PFSK-1 (cell line): ENCODE measurements at regions not wholly inside any gene's neighbourhood (a gene's known extent, or its start where the extent isn't known, plus 50 kb on each side); places are given as distances from the start of the nearest gene placed in this dataset.

ENCODE experiments used
- FOXP2 ChIP-seq: optimal IDR thresholded peaks from 2 replicates; pipeline ENCODE3; 2011; ENCODE audit warnings: borderline replicate concordance, control low read depth, inconsistent platforms; ENCODE audit not compliant: insufficient read depth; ENCODE audit errors: extremely low read length, extremely low read depth
- POLR2AphosphoS5 ChIP-seq: IDR thresholded peaks from 2 replicates; pipeline ENCODE4 v1.6.1; 2012; ENCODE audit warnings: low read depth, mild to moderate bottlenecking, control low read depth, low read length, moderate library complexity
- REST ChIP-seq, 2 experiments: IDR thresholded peaks; 2 replicates each; pipeline versions ENCODE4 v1.6.1 to v1.8.0; 2011 to 2012; ENCODE audit warnings: low read depth in 2 of 2, low read length in 2 of 2, control low read depth in 1 of 2, inconsistent platforms in 1 of 2, mild to moderate bottlenecking in 1 of 2, moderate library complexity in 1 of 2; ENCODE audit not compliant: insufficient read depth in 1 of 2
- SIN3A ChIP-seq: IDR thresholded peaks from 2 replicates; pipeline ENCODE4 v1.6.1; 2012; ENCODE audit warnings: mild to moderate bottlenecking, low read length, moderate library complexity, borderline replicate concordance; ENCODE audit not compliant: insufficient read depth
- TAF1 ChIP-seq: IDR thresholded peaks from 2 replicates; pipeline ENCODE4 v1.6.1; 2012; ENCODE audit warnings: low read length, control low read depth, borderline replicate concordance; ENCODE audit not compliant: insufficient read depth

GRCh38 chr2:128751746-128752145 lies 433.1 kb upstream of the HS6ST1 start:
- TF ChIP-seq REST (IDR thresholded peaks at IDR 0.05; ENCODE audit: insufficient read depth in 1 of 2, low read depth in 2 of 2, low read length in 2 of 2) (no peak), SIN3A (no peak), TAF1 (no peak), POLR2AphosphoS5 (no peak), FOXP2 (no peak)

DNA sequence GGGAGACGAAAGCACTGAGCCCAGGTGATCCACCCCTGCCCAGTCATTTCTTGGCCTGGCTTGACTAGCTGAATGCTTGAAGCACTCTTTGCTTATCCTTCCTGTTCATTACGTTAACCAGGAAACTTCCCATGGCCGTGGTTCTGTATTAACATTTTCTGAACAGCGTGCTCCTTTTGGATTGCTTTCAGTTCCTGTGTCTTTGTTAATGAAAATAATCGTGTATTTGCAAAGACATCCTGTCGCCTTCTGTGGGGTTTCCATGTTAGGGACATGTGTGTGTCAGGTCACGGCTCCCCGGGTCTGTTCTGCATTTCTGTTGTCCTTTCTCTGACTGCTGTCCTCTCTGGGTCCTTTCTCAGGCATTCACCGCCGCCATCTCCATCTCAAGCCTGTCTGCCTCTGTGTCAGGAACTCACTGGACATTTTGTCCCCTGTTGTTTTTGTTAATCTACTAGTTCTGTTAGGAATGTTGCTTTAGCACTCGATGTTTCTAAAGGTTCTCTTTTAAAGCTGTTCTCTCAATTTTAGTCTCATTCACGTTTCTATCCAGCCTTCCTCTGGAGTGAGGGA lies 434.1 kb upstream of the HS6ST1 start:
- TF ChIP-seq TAF1 (no peak), FOXP2 (no peak), POLR2AphosphoS5 (no peak), REST (IDR thresholded peaks at IDR 0.05; ENCODE audit: insufficient read depth in 1 of 2, low read depth in 2 of 2, low read length in 2 of 2) (no peak), SIN3A (no peak)

GRCh38 chr2:128753321-128753720 lies 434.7 kb upstream of the HS6ST1 start:
- no peak for TF ChIP-seq TAF1
- no peak for TF ChIP-seq REST (IDR thresholded peaks at IDR 0.05; ENCODE audit: insufficient read depth in 1 of 2, low read depth in 2 of 2, low read length in 2 of 2)
- TF ChIP-seq POLR2AphosphoS5: no peak
- TF ChIP-seq FOXP2: no peak
- no peak for TF ChIP-seq SIN3A

GRCh38 chr2:128753800-128754199 lies 435.1 kb upstream of the HS6ST1 start:
- TF ChIP-seq POLR2AphosphoS5 (no peak), REST (IDR thresholded peaks at IDR 0.05; ENCODE audit: insufficient read depth in 1 of 2, low read depth in 2 of 2, low read length in 2 of 2) (no peak), TAF1 (no peak), FOXP2 (no peak), SIN3A (no peak)

GRCh38 chr2:128754246-128754724 lies 435.6 kb upstream of the HS6ST1 start:
- TF ChIP-seq FOXP2: no peak
- TF ChIP-seq POLR2AphosphoS5: no peak
- TF ChIP-seq TAF1: no peak
- TF ChIP-seq REST (IDR thresholded peaks at IDR 0.05; ENCODE audit: insufficient read depth in 1 of 2, low read depth in 2 of 2, low read length in 2 of 2): no peak
- no peak for TF ChIP-seq SIN3A
